SKM-1 treated with dmso at 0.1 percent for 144 hours (cell line): ENCODE measurements at regions not wholly inside any gene's neighbourhood (a gene's known extent, or its start where the extent isn't known, plus 50 kb on each side); places are given as distances from the start of the nearest gene placed in this dataset.

ENCODE experiments used
- DNase-seq: peaks from one replicate; lab custom pipeline; 2025; ENCODE audit not compliant: unreplicated experiment; lab: John Stamatoyannopoulos, UW

DNA sequence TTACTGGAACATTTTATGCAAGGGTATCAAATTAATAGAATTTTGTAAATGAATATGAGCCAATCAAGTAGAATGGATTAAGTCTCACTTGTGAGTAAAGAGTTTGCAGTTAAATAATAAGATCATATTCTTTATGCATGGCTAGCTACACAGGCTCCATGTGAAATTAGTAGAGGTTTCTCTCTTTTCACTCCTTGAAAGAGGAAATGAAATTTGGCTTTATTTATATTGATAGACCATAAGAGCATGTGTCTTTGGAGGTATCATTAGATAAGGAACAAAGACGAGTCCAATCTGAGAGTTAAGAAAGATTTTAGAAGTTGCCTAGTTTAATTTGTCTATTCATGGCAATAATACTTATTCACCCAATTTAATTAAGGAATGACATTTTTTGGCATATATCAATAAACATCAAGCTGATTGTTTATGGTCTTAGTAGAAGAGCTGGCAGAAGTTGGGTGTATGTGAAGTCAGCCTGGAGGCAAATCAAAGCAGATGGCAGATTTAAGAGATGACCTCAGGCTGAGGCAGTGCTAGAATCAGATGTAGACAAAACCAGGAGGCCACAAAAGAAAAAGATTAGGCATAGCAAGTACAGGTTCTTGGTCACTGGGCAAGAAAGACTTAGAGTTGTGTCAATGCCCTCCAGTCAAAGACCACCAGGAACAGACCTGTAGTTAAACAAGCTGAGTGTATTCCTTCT, 406.5 kb upstream of the ARHGEF26 start:
- DNase-seq, result no peak

DNA sequence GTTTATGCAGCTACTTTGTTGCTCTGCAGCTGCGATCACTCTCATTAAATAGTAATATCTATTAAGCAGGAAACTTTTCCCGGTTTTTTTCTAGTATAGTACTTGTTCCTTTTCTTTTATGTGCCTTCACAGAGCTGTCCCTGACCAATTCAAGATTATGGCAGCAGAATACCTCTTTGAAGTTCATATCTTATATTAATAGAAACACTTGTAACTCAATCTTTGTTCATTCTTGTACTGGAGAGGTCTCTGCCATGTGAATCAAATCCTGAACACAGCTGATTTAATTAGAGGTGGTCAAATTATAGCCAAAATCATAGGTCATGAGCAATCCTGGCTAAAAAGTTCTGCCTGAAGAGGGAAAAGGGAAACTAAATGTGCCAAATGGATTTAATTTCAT, 399.0 kb upstream of the ARHGEF26 start:
- DNase-seq, result no peak

DNA sequence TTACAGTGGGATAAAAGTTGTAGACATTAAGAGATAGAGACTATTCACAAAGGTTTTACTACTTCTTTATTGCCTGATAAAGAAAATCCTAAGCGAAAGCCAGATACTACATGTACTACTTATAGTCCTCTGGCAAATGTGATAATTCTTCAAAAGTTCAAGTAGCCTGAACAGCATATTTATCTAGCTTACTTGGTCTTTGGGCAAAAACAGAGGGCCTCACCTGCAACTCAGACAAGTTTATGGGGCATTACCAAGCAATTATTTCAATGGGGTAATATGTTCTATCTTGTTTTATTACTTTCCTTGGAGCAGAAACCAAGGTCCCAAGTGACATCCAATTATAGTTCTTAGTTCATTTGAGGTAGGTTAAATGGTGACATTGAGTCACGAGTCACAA, 390.1 kb upstream of the ARHGEF26 start:
- DNase-seq, result no peak

DNA sequence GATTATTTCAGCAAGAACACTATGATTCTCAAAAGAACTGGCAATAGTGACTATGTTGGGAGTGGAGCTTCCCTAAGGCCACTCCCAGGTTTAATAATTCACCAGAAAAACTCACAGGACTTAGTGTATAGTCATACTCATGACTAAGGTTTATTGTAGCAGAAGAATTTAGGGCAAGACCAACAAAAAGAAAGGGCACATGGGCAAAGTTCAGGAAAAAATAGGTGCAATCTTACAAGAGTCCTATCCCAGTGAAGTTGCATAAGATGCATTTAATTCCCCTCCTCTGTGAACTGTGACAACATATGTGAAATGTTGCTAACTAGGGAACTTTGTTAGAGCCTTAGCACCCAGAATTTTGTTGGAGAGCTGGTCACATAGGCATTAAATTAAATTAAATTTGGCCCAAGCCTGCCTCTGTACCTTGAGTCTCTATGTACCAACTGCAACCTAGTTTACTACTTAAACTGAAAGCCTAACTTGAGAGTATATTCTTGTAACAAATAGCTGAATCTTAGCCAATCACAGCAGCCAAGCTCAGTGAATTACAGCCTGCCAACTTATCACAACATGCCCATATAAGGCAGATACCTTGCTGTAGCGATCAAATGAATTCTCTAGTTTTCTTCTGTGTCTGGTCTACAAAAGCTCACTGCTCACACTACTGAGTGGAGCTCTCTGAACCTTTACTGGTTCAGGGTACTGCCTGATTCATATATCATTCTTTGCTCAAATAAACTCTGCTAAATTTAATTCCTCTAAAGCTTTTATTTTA, 386.2 kb upstream of the ARHGEF26 start:
- DNase-seq, result no peak

DNA sequence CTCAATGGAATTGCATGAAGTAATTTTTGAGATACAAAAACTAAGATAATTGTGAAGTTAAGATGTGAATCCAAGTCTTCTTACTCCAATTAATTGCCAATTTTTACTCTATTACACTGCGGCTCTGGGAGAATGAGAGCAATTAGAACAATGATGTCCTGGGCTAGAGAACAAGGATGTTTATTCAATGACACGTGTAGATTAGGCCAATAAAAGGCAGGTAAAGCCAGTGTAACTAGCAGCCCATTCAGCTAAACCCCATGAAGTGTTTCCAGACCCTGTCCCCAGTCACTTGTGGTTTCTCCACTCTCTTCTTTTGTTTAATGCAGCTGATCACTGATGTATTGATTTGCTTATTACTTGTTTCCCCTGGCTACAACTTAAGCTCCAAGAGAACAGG, 381.1 kb upstream of the ARHGEF26 start:
- DNase-seq, result no peak

DNA sequence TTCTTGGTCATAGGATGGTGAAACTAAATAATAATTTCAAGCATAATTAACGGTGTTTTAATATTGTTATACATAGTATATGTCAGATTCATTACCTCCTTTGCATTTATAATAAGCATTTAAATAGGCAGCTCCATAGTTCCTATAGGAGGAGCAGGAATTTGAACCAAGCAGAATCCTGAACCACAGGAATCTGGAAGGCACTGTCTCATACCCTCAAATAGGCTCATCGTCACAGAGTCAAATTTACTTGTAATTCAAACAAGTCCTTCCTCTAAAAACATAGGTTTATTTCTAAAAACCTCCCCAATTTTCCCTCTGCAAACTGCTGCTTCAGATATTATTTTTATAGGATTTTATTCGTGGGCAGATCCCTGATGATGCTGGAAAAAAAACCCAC, 376.3 kb upstream of the ARHGEF26 start:
- no peak for DNase-seq

DNA sequence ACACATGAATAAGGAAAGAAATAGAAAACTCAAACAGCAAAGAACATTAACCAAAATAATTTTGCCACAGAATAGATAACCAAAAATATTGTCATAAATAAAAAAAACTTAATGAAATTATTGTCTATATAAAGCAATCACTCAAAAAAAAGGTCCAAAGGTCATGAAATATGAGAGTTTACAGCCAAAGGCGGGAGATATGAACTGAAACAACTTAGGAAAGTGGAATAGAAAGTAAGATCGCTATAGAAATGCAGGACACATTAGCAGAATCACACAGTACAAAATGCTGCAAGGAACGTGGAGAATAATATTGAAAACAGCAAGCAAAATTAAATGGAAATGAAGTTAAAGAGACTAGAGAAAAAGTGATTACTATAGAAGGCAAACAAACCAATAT, 375.0 kb upstream of the ARHGEF26 start:
- no peak for DNase-seq

DNA sequence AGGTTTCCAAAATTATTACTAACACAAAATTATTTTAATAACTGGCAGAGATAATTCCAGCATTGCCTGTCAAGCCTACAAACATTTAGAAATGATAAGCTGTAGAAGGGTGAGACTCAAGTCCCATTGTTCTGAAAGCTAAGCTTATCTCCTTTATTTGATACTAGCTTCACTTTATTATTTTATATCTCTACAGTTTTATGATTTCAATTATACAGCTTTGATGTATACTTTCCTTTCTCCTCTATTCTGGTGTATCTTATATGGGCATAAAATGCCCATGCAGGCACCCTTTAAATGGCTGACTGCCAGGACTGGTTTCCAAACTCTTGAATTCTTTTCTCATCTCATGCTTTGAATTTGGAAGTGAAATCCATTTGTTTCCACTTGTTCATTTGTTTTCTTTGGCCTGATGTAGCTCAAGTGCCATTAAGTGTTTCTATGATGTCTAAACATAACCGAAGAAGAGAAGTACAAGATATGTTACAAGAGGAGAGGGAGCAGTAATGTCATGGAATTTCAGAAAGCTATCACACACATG, 372.1 kb upstream of the ARHGEF26 start:
- no peak for DNase-seq

DNA sequence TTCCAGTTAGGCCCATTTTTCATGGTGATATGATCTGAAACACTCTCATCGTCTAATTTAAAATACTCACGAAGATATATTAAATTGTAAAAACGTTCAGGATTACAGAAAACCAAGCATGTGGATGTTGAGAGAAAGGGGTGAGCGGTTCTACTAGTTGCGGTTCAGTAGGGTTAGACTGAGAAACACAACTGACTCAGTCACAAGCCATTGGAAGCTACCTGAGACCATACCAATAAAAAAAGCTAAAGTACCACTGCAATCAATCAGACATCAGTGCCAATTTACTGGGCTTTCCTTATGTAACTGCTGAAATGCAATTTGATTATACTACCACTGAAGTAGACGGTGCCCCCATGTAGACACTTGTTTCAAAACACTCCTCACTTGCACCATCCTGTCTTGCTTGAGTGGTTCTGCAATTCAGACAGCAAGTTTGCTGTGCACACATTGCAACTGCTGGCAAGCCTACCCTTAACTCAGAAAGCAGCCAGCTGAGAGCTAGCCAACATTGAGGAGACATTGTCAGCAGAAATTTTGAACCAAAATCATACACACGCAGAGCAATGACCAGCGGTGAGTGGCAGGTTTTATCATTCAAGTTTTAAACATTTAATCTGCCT, 368.7 kb upstream of the ARHGEF26 start:
- DNase-seq, result peak; percentile 39

DNA sequence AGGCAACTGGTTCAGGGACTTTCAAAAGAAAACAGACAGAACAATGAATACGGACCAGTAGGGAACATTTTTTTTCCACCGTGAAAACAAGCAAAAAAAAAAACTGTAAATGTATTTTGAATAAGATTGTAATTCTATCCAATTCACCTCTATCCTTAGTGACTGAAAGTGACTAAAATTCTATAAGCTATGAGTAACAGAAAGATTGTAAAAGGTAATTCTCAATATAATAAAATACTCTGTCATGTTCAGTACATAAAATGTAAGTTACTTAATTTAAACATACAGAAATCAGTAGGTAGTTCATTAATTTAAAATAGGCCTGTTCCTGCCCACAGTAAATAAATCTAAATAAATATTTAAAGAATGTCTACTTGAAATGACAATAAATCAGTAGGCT, 368.2 kb upstream of the ARHGEF26 start:
- DNase-seq, result no peak

DNA sequence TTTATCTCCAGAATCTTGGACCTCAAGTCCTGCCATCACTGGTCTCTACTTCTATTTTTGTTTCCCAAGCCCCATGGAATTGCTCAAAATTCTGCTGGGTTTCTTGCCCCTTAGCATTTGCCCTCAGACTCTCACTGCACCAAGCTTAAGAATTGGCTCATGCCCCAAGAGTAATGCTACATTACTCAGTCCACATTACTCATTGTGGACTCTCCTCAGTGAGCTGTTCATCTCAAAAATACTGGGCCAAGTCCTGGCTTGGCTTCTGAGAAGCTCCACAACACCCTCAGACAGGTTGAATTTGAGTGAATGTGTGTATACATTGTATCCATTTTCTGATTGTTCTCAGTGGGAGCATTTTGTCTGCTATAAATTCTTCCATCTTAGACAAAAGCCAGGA, 364.4 kb upstream of the ARHGEF26 start:
- no peak for DNase-seq

DNA sequence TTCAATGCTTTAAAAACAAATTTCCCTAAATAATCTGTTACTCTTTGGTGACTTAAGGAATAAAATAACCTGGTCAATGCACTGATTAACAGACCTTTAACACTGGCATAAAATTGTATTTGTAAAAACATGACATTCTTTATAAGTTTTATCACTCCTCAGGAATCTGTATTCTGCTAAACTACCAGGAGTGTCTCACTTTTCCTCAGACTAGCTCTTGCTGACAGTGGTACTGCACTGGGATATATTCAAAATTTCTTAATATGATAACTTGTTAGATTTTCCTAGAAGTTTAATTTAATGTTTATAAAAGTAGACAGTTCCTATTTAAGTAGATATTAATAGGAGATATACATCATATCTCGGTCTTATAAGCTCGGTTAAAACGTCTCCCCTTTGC, 363.4 kb upstream of the ARHGEF26 start:
- DNase-seq, result no peak

DNA sequence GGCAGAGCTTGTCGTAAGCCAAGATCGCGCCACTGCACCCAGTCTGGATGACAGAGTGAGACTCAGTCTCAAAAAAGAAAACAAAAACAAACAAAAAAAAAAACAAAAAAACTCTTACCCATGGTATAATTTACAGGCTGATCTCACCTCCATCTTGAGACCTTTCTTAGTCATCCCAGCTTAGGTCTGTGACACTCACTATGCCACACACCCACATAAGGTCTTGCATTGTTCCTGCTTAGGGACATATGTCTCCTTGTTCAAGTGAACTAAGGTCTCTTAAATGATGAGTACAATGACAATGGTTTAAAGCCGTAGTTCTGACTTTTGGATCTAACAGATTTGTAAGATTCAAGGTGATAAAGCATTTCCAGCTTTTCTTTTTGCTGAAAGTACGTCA, 360.2 kb upstream of the ARHGEF26 start:
- DNase-seq, result no peak

DNA sequence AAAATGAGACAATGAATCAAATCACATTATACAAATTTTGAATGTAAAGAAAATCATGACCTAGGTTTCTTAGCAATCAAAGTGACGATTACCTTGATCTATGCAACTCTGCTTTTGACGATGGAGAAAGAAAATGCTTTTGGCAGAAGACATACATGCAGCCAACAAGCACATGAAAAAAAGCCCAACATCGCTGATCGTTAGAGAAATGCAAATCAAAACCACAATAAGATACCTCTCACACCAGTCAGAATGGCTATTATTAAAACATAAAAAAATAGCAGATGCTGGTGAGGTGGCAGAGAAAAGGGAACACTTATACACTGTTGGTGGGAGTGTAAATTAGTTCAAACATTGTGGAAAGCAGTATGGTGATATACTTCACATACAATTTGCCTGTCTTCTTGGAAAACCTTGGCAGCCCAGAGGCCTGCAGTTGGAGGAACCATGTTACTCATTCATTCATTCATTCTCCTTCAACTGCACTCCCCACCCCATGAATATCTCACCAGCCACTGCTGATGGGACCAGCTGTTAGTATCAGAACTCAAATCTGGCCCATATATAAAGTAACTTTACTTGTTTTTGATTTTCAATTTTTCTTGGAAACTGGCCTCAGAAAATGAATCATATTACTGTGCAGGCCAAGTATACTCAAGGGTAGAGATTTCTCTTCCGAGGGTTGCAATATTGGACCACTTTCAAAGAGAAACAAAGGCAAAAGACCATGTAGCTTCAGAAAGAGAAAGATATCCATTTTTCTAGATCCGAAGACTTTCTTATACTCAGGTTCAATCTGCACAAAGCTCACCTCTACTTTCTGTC, 358.6 kb upstream of the ARHGEF26 start:
- DNase-seq, result no peak

DNA sequence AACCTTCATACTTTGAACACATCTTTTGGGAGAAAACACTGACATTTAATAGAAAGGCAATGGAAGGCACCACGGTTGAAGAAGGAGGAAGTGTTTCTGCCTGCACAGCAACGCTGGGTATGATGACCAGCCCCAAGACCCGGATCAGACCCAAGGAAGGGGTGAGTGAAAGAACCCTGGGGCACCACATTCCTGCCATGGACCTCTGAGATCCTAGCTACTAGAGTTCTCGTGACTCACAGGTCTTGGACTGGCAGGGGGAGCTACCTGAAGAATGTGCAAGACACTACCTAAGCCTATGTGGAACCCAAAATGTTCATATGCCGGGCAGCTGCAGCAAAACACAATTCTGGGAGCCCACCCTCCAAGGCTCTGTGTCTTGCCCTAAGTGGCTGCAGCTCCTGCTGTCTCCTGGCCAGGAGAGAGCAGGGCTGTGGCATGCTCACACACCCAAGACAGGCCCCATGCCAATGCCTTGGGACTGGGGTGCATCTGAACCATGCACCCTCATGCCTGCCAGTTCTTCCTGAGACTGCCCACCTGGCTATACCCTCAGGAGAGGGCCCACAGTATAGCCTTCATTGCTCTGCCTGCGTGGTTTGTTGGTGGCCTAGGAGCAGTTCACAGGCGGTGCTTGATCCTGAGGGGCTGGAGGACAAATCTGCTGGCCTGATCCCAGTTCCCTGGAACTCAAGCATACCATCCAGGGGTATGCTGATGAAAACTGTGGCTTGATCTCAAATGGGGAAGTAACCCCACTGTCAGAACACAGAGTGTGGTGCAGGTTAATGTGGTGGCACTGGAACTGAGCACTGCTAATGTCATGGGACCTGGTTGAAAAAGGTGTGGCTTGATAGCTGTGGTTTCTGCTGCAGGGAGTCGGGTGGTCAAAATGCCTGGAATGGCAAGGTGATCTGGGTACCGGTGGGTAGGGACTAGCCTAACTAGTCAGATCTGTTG, 353.3 kb upstream of the ARHGEF26 start:
- DNase-seq, result no peak

DNA sequence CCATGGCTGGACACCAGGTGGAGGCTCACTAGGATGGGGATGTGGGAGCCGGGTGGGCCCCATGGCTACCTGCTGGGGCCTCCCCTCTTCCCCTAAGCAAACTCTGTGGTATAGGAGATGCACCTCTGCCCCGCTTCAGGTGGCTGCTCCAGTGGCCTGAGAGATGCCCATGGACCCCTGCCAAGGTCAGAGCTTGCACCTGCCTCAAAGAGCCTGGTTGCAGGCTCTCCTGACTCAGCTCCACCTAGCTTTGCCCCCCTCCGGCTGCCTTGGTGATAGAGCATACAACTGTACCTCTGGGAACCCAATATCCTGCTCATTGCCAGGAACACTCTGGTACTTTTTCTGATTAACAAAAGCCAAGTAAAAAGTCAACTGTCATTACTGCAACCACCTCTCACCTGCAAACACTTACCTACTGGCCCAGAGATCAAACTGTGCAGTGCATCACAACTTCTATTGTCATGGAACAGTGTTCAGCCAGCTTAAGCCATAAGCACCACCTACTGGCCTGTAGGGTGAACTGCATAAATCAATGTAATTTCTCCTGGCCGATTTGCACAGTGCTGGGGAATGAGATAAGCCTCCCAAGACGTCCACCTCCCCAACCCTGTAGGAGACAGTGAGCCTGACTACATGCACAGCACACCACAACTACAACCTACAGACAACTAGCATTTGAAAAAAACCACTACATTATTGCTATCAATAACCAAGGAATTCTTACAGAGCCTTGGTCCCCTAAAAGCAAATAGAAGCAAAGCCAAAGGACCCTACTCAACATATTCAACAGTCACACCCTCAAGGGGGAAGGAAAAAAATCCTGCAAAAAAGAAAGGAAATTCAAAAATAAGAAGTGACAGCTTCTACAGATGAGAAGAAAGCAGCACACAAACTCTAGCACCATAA, 352.4 kb upstream of the ARHGEF26 start:
- peak; percentile 38 for DNase-seq

DNA sequence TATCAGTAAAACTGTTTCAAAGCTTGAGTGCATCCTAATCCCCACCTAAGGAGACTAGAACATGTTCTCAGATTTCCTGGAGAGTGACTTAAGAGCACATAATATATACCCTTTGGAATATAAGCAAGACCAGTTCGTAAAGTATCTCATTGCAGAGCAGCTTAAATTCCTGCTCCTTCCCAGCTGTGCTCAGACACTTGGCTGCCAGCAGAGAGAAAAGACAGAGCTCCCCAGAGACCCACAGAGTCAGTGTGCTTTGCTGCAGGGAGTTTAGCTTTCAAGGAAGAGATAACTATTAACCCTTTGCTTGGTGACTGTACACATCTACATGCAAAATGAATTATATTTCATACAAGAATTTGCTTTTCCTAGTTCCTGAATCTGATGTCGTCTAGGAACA, 338.1 kb upstream of the ARHGEF26 start:
- DNase-seq, result no peak

DNA sequence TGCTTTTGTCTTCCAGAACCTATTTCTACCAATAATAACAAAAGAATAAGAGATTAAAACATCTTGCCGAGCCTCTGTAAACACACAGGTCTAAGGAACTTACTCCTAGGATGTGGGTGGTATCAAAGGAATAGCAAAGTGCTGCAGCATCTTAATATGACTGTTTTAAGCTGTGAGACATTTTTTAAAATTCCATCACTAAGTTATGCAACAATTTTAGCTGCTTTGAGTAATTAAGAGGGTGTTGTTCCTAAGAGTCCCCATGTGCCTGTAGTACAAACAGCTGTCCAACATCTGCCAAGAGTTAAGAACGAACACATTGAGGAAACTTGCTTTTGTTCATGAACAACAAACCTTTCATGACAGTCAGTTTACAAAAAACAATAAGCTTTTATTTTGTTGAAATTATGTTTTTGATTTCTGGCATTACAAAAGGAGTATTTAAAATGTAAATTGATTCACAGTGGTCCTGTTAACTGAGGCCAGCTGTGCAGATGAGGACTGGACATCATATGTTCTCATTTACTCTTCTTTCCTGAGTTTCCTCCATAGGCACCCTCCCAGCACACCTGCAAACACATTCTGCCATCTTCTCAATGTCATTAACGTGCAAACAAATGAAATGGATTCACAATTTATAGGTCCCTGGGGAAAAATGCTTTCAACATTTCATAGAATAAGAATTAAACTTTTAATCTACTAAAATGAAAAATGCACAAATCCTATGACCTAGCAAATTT, 337.3 kb upstream of the ARHGEF26 start:
- DNase-seq, result no peak
